Ovary (tissue), 3 donors: ENCODE measurements at regions not wholly inside any gene's neighbourhood (a gene's known extent, or its start where the extent isn't known, plus 50 kb on each side); places are given as distances from the start of the nearest gene placed in this dataset.

Experiments
- CTCF ChIP-seq, 3 donors: fragments of 450-650 bp in 2 of 3; fragments of 200-600 bp in 1 of 3; IDR thresholded peaks; one replicate each; pipeline versions ENCODE4 v1.5.1 to v1.8.0; 2016 to 2022; ENCODE audit warnings: antibody characterized with exemption in 3 of 3, mild to moderate bottlenecking in 1 of 3
- EP300 ChIP-seq: sonication (generic); formaldehyde crosslinking; IDR thresholded peaks from one replicate; pipeline ENCODE4 v1.6.1; 2017; ENCODE audit warnings: antibody characterized with exemption
- POLR2A ChIP-seq: fragments of 450-650 bp; IDR thresholded peaks from one replicate; pipeline ENCODE4 v1.6.1; 2017; ENCODE audit warnings: antibody characterized with exemption, mild to moderate bottlenecking, moderate library complexity
- donor health status: DM: no; HTN: no; CAD: no.

DNA sequence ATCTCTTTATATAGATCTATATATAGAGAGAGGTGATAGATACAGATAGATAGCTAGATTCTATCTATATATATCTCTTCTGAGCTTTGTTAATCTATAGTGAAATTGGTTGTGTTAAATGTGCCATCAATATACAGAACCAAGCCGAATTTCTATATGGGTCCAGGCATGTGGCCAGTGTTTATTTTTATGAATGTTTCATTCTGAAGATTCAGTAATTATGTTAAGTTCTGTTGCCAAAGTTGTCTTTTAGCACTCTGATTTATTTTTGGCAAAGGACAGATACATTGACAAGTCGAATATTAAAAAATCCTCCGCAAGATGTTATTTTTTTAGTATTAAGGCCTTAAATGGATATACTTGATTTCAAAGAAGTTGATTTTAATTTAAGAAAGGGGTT lies 190.4 kb upstream of the HTR2A start:
- no peak for TF ChIP-seq POLR2A
- no peak for TF ChIP-seq CTCF (IDR thresholded peaks at IDR 0.05)
- TF ChIP-seq EP300 = no peak
